Superior temporal gyrus (tissue), 1 donor: ENCODE measurements at regions not wholly inside any gene's neighbourhood (a gene's known extent, or its start where the extent isn't known, plus 50 kb on each side); places are given as distances from the start of the nearest gene placed in this dataset.
"Not testable (repeated sequence)": the region's sequence is repeated elsewhere in the genome, so short reads cannot be mapped to it uniquely, and the experiment has no call there.

Experiments used
- DNase-seq: peaks from one replicate; pipeline ENCODE4 v3.0.0-alpha.2; 2016; ENCODE audit errors: extremely low spot score

DNA sequence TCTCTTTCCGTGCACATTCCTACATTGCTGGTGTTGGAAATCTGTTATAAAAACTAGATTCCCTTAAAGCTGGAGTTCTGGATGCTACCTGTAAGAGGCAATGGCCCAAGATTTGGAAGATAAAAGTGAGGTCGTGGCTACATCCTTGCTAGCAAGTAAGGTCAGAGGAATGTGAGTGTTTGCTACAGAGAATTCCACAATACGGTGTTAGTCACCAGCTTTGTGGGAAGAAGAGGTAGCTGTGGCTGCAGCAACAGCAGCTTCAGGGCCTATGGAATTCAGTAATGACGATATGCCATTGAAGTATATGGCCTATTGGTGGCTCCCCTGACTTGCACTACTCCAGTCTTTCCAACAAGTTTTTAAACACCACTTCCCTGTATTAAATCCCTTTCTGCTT, 227.7 kb upstream of the TMEM260 start:
- no peak for DNase-seq

- DNase-seq, result no peak
Measured at GRCh38 chr14:56352999-56353398, 226.6 kb upstream of the TMEM260 start.

GRCh38 chr14:56357428-56357827, 222.2 kb upstream of the TMEM260 start:
- DNase-seq, result peak; percentile 42

DNA sequence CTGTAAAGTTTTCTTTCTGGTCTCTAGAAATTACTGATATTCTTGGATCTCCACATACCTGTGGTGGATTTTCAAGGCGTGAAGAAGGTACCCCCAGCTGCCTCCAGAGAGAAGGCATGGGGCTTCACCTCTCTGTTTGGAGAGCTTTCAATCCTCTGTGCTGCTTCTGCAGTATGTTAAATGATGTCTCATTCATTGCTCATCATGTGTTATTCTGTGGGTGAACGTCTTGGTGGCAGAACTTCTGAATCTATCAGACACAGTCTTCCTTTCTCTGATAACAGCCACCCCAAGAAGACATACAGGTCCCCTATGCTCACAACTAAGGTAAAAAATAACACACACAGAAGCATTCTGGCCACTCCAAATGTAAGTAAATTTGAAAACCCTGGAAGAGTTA, 221.3 kb upstream of the TMEM260 start:
- DNase-seq, result no peak

DNA sequence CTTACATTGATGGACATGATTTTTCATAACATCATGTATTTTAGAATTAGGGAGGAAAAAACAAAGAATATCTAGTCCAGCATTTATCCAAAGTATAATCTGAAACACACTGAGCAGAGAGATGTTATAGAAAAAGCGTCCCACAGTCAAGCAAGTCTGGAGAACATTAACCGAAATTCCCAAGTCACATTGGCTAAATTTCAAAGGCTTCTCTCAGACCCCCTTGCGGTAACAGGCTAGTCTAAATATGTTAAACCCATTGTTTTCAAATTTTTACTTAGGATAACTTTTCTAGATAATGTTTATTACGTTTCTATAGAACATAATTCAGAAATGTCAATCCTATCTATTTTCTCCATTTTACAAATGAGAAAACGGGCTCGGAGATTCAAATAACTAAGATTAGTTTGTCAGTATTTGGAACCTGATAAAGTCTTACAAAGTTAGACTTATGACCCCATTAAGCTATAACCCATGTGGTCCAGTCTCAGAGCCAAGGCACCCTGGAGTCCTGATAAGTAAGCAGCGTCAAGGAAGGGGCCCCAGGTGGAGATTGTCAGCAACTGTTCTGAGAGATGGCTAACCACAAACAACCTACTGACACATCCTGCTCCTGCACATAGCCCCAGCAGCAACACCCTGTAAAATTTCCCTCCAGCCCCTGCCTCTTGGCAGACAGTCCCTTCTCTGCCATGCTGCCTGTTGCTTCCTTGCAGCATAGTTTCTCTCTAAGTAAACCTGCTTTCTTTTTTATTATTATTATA, 220.6 kb upstream of the TMEM260 start:
- DNase-seq, result no peak

- not testable (repeated sequence) for DNase-seq
Measured at GRCh38 chr14:56365663-56366062, 213.9 kb upstream of the TMEM260 start.

- no peak for DNase-seq
Measured at GRCh38 chr14:56367416-56367815, 212.2 kb upstream of the TMEM260 start.

- no peak for DNase-seq
Measured at GRCh38 chr14:56371737-56372136, 207.9 kb upstream of the TMEM260 start.

- no peak for DNase-seq
Measured at GRCh38 chr14:56374421-56374820, 205.2 kb upstream of the TMEM260 start.

GRCh38 chr14:56378046-56378445, 201.6 kb upstream of the TMEM260 start:
- DNase-seq, result no peak

DNA sequence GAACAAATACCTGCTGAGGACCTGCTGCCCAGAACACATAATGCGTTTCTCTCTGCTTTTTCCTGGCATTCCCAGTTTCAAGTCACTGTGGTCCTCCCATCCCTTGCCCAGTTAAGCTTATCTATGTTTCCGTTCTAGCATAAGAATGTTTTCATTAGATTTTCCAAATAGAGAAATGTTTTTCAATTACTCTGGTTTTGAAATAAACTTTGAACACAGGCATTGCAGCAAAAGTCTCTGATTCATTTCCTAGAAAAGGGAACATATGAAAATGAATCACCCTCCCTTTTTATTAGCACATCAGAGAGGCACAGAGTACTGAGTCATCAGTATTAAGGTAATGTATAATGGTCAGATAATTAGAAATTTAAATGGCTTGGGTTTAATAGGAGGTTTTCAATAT, 201.1 kb upstream of the TMEM260 start:
- DNase-seq, result no peak

GRCh38 chr14:56379956-56380355, 199.6 kb upstream of the TMEM260 start:
- no peak for DNase-seq

DNA sequence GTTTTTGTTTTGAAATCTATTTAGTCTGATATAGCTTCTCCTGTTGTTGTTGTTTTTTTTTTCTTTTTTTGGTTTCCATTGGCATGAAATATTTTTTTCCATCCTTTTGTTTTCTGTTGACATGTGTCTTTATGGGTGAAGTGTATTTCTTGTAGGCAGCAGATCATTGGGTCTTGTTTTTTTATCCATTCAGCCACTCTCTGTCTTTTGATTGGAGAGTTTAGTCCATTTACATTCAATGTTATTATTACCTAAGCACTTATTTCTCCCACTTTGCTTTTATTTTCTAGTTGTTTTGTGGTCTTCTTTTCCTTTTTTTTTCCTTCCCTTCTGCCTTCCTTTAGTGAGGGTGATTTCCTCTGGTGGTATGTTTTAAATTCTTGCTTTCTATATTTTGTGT, 193.6 kb upstream of the TMEM260 start:
- DNase-seq, result no peak

GRCh38 chr14:56390859-56391258, 188.7 kb upstream of the TMEM260 start:
- no peak for DNase-seq

DNA sequence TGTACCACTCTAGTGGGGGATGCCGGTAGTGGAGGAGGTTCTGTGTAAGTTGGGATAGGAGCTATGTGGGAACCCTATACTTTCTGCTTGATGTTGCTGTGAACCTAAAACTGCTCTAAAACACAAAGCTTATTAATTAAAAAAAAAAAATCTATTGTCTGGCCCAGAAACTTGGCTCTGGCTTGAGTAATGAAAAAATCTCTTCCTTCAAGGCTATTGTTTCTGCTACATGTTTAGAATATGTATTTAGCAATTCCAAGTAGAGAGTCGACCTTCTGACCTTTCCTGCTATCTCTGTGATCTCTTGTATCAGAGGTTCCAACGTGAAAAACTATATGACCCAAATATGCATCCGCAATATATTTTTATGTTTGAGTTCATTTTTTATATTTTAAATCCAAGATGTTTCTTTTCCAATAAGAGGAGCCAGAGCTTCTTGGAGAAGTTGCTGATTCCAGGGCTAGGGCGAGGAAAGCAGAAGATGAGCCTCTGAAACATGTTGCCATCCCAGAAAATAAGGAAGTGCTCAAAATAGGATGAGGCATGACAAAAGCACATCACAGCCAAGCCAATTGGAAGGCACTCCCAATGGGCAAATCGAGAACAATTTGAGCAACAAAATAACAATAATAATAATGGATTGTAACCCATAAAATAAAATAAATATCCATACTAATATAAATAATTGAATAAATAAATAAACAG, 184.6 kb upstream of the TMEM260 start:
- DNase-seq, result no peak

DNA sequence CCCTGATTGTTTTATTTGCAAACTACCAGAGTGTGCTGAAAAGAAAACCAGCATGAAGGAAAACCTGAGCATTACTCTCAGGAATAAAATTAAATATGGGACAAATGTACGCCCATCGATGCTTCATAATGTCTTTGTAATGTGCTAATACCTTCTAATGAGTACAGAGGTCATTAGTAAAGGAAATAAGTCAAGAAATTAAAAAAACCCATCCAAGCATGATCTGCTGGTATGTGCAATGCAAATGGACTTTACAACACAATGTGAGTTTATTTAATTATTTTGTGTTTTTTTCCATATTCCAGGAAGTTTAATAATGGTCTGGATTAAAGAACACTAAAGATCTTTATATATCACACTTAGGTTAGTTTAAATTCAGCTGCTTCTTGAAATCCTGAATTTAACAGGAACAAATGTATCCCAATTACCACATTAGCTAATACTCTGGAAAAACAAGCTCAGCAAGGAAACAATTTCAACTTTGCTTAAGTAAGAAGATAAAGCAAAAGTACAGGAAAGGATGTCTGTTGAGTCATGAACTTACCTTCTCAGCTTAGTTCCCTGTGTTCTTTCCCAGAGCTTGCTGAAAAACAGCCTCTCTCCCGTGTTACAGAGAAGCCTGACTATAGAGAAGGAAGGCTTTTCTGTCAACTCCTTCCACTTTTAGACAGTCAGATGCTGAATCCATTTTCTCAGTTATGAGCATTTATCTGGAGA, 179.3 kb upstream of the TMEM260 start:
- no peak for DNase-seq

DNA sequence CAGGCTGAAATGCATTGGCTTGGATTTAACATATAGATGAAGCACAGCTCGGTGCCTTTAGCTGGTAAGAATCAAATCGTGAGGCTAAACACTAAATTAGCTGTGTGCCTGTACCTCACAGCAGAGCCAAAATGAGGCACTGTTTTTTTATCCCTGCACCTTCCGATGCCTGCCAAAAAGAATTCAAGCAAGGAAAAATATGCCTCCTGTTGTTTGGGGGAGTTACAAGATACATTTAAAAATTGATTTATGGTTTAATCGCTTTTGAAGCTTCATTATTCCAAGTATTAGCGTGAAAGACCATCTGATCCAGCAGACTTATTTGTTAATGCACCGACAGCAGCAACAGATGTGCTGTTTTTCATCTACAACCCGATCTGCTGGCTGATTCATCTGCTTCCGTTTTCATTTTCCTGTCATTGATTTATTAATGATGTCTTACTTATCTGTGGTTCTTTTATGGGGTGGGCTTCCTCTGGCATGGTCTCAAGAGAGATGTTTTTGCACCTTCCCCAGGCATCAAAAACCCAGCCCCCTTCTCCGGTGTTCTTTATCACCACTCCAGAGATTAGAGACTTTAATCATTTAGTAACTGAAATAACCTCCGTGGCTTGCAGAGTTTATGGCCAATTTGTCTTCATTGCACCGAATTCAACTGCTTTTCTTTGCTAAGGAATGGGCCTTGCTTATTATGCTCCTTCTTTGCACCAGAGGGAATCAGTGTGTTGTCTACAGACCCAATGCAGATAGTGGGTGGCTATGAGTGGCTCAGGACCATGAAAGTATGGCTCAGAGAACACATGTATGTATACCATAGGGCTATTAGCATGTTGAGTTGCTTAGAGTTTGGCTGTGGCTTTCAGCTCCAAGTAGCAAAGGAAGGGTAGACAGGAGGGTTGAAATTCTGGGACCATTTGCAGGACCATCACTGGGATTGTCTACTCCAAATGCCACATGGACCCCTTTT, 166.8 kb upstream of the TMEM260 start:
- no peak for DNase-seq

- no peak for DNase-seq
Measured at GRCh38 chr14:56413721-56414120, 165.9 kb upstream of the TMEM260 start.

DNA sequence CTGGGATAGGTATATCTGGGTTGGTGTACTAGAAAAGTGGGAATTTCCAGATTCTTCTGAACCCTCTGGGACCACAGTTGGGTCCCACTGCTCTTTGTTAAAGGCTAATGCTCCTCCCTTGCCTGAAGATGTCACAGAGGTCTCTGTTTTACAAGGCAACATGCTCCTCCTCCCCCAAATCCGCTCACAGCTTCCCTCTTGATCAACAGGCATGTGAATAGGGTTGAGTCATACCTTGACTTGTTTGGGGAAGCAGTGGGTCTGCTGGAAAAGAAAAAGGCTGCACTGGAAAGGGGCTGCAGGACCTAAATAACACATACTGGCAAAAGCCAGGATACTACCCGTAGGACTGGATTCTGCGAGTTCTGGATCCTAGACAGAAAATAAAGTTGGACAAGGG, 165.4 kb upstream of the TMEM260 start:
- no peak for DNase-seq

DNA sequence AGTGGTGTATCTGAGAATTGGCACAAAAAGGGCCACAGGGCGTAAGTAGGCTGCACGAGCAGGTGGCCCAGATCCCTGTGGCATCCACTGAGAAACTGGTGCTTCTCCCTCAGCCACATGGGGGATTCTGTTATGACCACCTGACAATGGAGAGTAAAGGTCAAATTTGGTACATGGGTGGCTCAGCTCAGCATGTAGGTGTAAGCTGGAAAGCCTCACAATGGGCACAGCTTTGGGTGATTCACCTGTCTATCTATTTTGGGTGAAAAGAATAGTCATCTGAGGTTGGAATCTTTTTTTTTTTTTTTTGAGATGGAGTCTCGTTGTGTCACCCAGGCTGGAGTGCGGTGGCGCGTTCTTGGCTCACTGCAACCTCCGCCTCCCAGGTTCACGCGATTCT, 163.4 kb upstream of the TMEM260 start:
- no peak for DNase-seq

DNA sequence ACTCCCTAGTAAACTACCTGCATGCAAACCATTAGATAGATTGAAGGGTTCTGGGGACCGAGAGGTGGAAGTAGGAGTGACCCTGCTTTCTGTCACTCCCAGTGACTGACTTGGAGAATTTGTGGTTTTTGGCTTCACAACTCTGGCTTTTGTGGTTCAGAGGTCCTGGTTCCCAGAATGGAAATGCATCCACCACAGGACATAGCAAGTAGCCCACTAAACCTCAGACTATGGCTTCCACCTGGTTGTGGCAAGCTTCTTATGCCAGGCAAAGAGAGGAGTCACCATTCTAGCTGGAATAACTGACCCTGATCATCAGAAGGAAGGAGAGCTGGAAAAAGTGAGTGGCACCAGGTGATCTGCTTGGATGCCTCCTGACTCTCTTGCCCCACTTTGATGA, 162.4 kb upstream of the TMEM260 start:
- no peak for DNase-seq

GRCh38 chr14:56419750-56420149, 159.8 kb upstream of the TMEM260 start:
- no peak for DNase-seq
